K562 (cell line): ENCODE measurements at regions not wholly inside any gene's neighbourhood (a gene's known extent, or its start where the extent isn't known, plus 50 kb on each side); places are given as distances from the start of the nearest gene placed in this dataset.

Experiments used
- ATF2 ChIP-seq: sonication (generic); formaldehyde crosslinking; IDR thresholded peaks from 2 replicates; pipeline ENCODE4 v1.8.1; 2022; ENCODE audit warnings: missing genetic modification reagents
- CTCF ChIP-seq, 3 experiments: IDR thresholded peaks in 2 of 3; conservative IDR thresholded peaks in 1 of 3; 2 replicates each; pipeline ENCODE4 v1.5.1; 2011 to 2012; ENCODE audit warnings: low read length in 3 of 3, mild to moderate bottlenecking in 3 of 3, control low read depth in 2 of 3, improper control_type of control experiment in 1 of 3, inconsistent platforms in 1 of 3, low read depth in 1 of 3, mixed read lengths in 1 of 3, moderate library complexity in 1 of 3; ENCODE audit not compliant: insufficient read depth in 2 of 3
- EZH2 ChIP-seq: IDR thresholded peaks from 2 replicates; pipeline ENCODE4 v1.6.1; 2012; ENCODE audit warnings: low read depth, mild to moderate bottlenecking, inconsistent platforms, low read length, borderline replicate concordance
- HOMEZ ChIP-seq: fragments of 250-450 bp; sonication (Bioruptor Pico); IDR thresholded peaks from 2 replicates; pipeline ENCODE4 v1.4.0; 2020; ENCODE audit warnings: mild to moderate bottlenecking, moderate library complexity
- KLF1 ChIP-seq: fragments of 450-650 bp; IDR thresholded peaks from 2 replicates; pipeline ENCODE4 v1.6.1; 2016; ENCODE audit warnings: missing genetic modification characterization, missing compliant biosample characterization
- MEF2A ChIP-seq: IDR thresholded peaks from 2 replicates; pipeline ENCODE4 v1.6.1; 2011; ENCODE audit warnings: low read depth, mild to moderate bottlenecking, low read length, moderate library complexity; ENCODE audit not compliant: control insufficient read depth
- SP2 ChIP-seq: IDR thresholded peaks from 2 replicates; pipeline ENCODE4 v1.6.1; 2011; ENCODE audit warnings: mild to moderate bottlenecking, low read depth, low read length, moderate library complexity; ENCODE audit not compliant: poor library complexity, severe bottlenecking; ENCODE audit errors: extremely low read depth
- TFAM ChIP-seq: fragments of 250-450 bp; sonication (Bioruptor Pico); conservative IDR thresholded peaks from 2 replicates; pipeline ENCODE4 v1.5.0; 2021; ENCODE audit warnings: mild to moderate bottlenecking, moderate library complexity
- XRCC4 ChIP-seq: IDR thresholded peaks from one replicate; pipeline ENCODE4 v1.6.1; 2011; ENCODE audit not compliant: insufficient read depth, insufficient read length; ENCODE audit errors: extremely low read depth
- ZBTB8A ChIP-seq: fragments of 450-650 bp; IDR thresholded peaks from 2 replicates; pipeline ENCODE4 v1.6.1; 2018; ENCODE audit warnings: mild to moderate bottlenecking, moderate library complexity; ENCODE audit not compliant: partially characterized antibody
- ZNF707 ChIP-seq: fragments of 250-450 bp; sonication (Bioruptor Pico); conservative IDR thresholded peaks from 2 replicates; pipeline ENCODE4 v1.8.0; 2022; ENCODE audit warnings: inconsistent platforms, mild to moderate bottlenecking, moderate library complexity

GRCh38 chr10:42962902-42963231, 114.0 kb upstream of the RET start:
- TF ChIP-seq SP2 (no peak), EZH2 (no peak), TFAM (no peak), ZBTB8A (no peak), ZNF707 (CRISPR knock-in tag) (no peak), ATF2 (CRISPR knock-in tag) (no peak), MEF2A (no peak), HOMEZ (CRISPR knock-in tag) (no peak), KLF1 (tag) (no peak), CTCF (IDR thresholded peaks at IDR 0.05 in 2 of 3, conservative IDR thresholded peaks at IDR 0.05 in 1 of 3; ENCODE audit: insufficient read depth in 2 of 3, low read depth in 1 of 3, low read length in 3 of 3) (no peak), XRCC4 (no peak)
